H1 (cell line): ENCODE measurements at regions not wholly inside any gene's neighbourhood (a gene's known extent, or its start where the extent isn't known, plus 50 kb on each side); places are given as distances from the start of the nearest gene placed in this dataset.

Experiments
- CTCF ChIA-PET: fragments of 300-600 bp; sonication (Branson Sonifier 250); formaldehyde crosslinking; loops from one replicate; lab custom pipeline; 2021; ENCODE audit not compliant: partially characterized antibody; lab: Charles Lee
- POLR2A ChIA-PET: fragments of 300-600 bp; sonication (Branson Sonifier 250); formaldehyde crosslinking; loops from one replicate; lab custom pipeline; 2021; ENCODE audit warnings: inconsistent platforms; ENCODE audit not compliant: partially characterized antibody; lab: Charles Lee
- DNase-seq, 2 experiments: peaks; one replicate each; pipeline versions ENCODE4 v3.0.0 to v3.0.0-alpha.2; 2010 to 2022; ENCODE audit warnings: low spot score in 2 of 2, low read depth in 1 of 2, mixed read lengths in 1 of 2
- FAIRE-seq: peaks from 2 replicates; lab custom pipeline; 2011; peaks lifted over from hg19 to GRCh38; lab: Jason Lieb, UNC
- H2AFZ ChIP-seq: 2 replicates; pipeline ENCODE4 v1.8.1; 2012; ENCODE audit warnings: low read length, inconsistent platforms
- H2AK5ac ChIP-seq: 2 replicates; pipeline ENCODE4 v1.6.1; 2013; ENCODE audit warnings: low read depth, low read length
- H2BK120ac ChIP-seq: replicated peaks from 2 replicates; pipeline ENCODE3; 2013; ENCODE audit warnings: low read depth, low read length, inconsistent platforms
- H2BK12ac ChIP-seq: 2 replicates; pipeline ENCODE4 v1.6.1; 2013; ENCODE audit warnings: low read depth, low read length
- H2BK15ac ChIP-seq: 2 replicates; pipeline ENCODE4 v1.6.1; 2013; ENCODE audit warnings: low read length
- H2BK20ac ChIP-seq: 2 replicates; pipeline ENCODE4 v1.6.1; 2013; ENCODE audit warnings: low read length
- H2BK5ac ChIP-seq: 2 replicates; pipeline ENCODE4 v1.6.1; 2013; ENCODE audit warnings: low read depth, low read length
- H3K14ac ChIP-seq: 2 replicates; pipeline ENCODE4 v1.6.1; 2013; ENCODE audit warnings: inconsistent platforms; ENCODE audit not compliant: insufficient read length
- H3K18ac ChIP-seq: 2 replicates; pipeline ENCODE4 v1.6.1; 2013; ENCODE audit warnings: low read length; ENCODE audit errors: extremely low read depth
- H3K23ac ChIP-seq: 2 replicates; pipeline ENCODE4 v1.6.1; 2013; ENCODE audit warnings: inconsistent platforms; ENCODE audit not compliant: insufficient read length
- H3K23me2 ChIP-seq: 2 replicates; pipeline ENCODE4 v1.6.1; 2013; ENCODE audit warnings: low read depth, low read length
- H3K27ac ChIP-seq: 2 replicates; pipeline ENCODE4 v1.6.1; 2011; ENCODE audit warnings: low read depth, low read length, inconsistent platforms
- H3K27me3 ChIP-seq, 4 experiments: replicated peaks in 1 of 4; 1 replicate in 1 of 4; 2 replicates in 3 of 4; pipeline versions ENCODE4 v1.6.1 to v1.8.1; 2011 to 2013; ENCODE audit warnings: low read length in 3 of 4, mild to moderate bottlenecking in 3 of 4, inconsistent platforms in 2 of 4, mixed read lengths in 2 of 4, moderate library complexity in 1 of 4; ENCODE audit not compliant: control insufficient read depth in 3 of 4, insufficient read depth in 3 of 4; ENCODE audit errors: extremely low read depth in 1 of 4
- H3K36me3 ChIP-seq, 4 experiments: 2 replicates each; pipeline versions ENCODE4 v1.6.1 to v1.8.1; 2011 to 2013; ENCODE audit warnings: mild to moderate bottlenecking in 4 of 4, low read length in 3 of 4, moderate library complexity in 2 of 4, control low read depth in 1 of 4, inconsistent platforms in 1 of 4; ENCODE audit not compliant: insufficient read depth in 4 of 4, control insufficient read depth in 2 of 4
- H3K4ac ChIP-seq: replicated peaks from 2 replicates; pipeline ENCODE3; 2013; ENCODE audit warnings: low read length, low read depth, mixed read lengths, inconsistent platforms; ENCODE audit not compliant: insufficient read length
- H3K4me1 ChIP-seq, 4 experiments: replicated peaks in 1 of 4; 1 replicate in 1 of 4; 2 replicates in 3 of 4; pipeline versions ENCODE4 v1.6.1 to v1.8.1; 2011 to 2013; ENCODE audit warnings: low read length in 3 of 4, inconsistent platforms in 2 of 4, mixed read lengths in 1 of 4; ENCODE audit not compliant: insufficient read depth in 4 of 4, control insufficient read depth in 3 of 4
- H3K4me2 ChIP-seq, 2 experiments: 2 replicates each; pipeline versions ENCODE4 v1.6.1 to v1.8.1; 2011 to 2013; ENCODE audit warnings: low read depth in 2 of 2, low read length in 2 of 2, control low read depth in 1 of 2, inconsistent platforms in 1 of 2, mild to moderate bottlenecking in 1 of 2; ENCODE audit not compliant: insufficient read depth in 1 of 2
- H3K4me3 ChIP-seq, 4 experiments: fragments of 200-600, 300-600 bp in 1 of 4; sonication (generic), shearing (Covaris generic), sonication (Bioruptor Twin) in 1 of 4; 2 replicates each; pipeline versions ENCODE4 v1.5.1 to v1.8.1; 2011 to 2016; ENCODE audit warnings: low read length in 4 of 4, low read depth in 3 of 4, control low read depth in 2 of 4, inconsistent platforms in 2 of 4, mild to moderate bottlenecking in 2 of 4, mixed read lengths in 1 of 4, moderate library complexity in 1 of 4; ENCODE audit not compliant: insufficient read depth in 2 of 4; ENCODE audit errors: extremely low read depth in 1 of 4
- H3K56ac ChIP-seq: replicated peaks from 2 replicates; pipeline ENCODE3; 2013; ENCODE audit warnings: low read depth, mild to moderate bottlenecking, mixed read lengths, low read length, inconsistent platforms; ENCODE audit not compliant: insufficient read length
- H3K79me1 ChIP-seq: 2 replicates; pipeline ENCODE4 v1.6.1; 2013; ENCODE audit warnings: low read depth, low read length, control low read depth
- H3K79me2 ChIP-seq, 2 experiments: 2 replicates each; pipeline versions ENCODE4 v1.6.1 to v1.8.1; 2012 to 2013; ENCODE audit warnings: low read length in 2 of 2, mild to moderate bottlenecking in 2 of 2, inconsistent platforms in 1 of 2; ENCODE audit not compliant: insufficient read depth in 2 of 2, control insufficient read depth in 1 of 2
- H3K9ac ChIP-seq, 4 experiments: replicated peaks in 1 of 4; 1 replicate in 1 of 4; 2 replicates in 3 of 4; pipeline versions ENCODE4 v1.6.1 to v1.8.1; 2011 to 2013; ENCODE audit warnings: low read depth in 3 of 4, low read length in 3 of 4, control low read depth in 2 of 4, mild to moderate bottlenecking in 2 of 4, moderate library complexity in 2 of 4, inconsistent platforms in 1 of 4; ENCODE audit errors: extremely low read depth in 1 of 4
- H3K9me3 ChIP-seq, 2 experiments: 2 replicates each; pipeline versions ENCODE4 v1.6.1 to v1.8.1; 2012 to 2013; ENCODE audit warnings: mild to moderate bottlenecking in 2 of 2, moderate library complexity in 2 of 2, control low read depth in 1 of 2, inconsistent platforms in 1 of 2, low read depth in 1 of 2, low read length in 1 of 2, mixed read lengths in 1 of 2; ENCODE audit not compliant: insufficient read depth in 2 of 2
- H4K20me1 ChIP-seq, 2 experiments: replicated peaks in 1 of 2; 2 replicates each; pipeline versions ENCODE3 to v1.8.1; 2011 to 2013; ENCODE audit warnings: inconsistent platforms in 2 of 2, low read length in 2 of 2, mild to moderate bottlenecking in 1 of 2; ENCODE audit not compliant: insufficient read depth in 2 of 2, control insufficient read depth in 1 of 2
- H4K5ac ChIP-seq: 2 replicates; pipeline ENCODE4 v1.6.1; 2013; ENCODE audit warnings: low read length, low read depth, mixed read lengths, inconsistent platforms; ENCODE audit not compliant: insufficient read length
- H4K8ac ChIP-seq: 2 replicates; pipeline ENCODE4 v1.8.0; 2013; ENCODE audit warnings: mild to moderate bottlenecking, moderate library complexity, low read length, inconsistent platforms; ENCODE audit not compliant: insufficient read depth; ENCODE audit errors: extremely low read depth
- H4K91ac ChIP-seq: replicated peaks from 2 replicates; pipeline ENCODE3; 2013; ENCODE audit warnings: low read length, mixed read lengths, inconsistent platforms; ENCODE audit not compliant: insufficient read length
- KDM1A ChIP-seq: fragments of 200-600, 300-600 bp; sonication (generic); IDR thresholded peaks from 2 replicates; pipeline ENCODE4 v1.7.1; 2016; ENCODE audit warnings: mild to moderate bottlenecking, low read length, borderline replicate concordance
- KDM4A ChIP-seq: IDR thresholded peaks from one replicate; pipeline ENCODE4 v1.7.1; 2012; ENCODE audit warnings: low read depth, mild to moderate bottlenecking, moderate library complexity, low read length, inconsistent platforms; ENCODE audit not compliant: severe bottlenecking
- MAX ChIP-seq: IDR thresholded peaks from 2 replicates; pipeline ENCODE4 v1.6.1; 2012; ENCODE audit warnings: inconsistent platforms
- POU5F1 ChIP-seq: IDR thresholded peaks from 2 replicates; pipeline ENCODE4 v1.6.1; 2011; ENCODE audit warnings: low read depth, mild to moderate bottlenecking, low read length, moderate library complexity
- RFX5 ChIP-seq: IDR thresholded peaks from 2 replicates; pipeline ENCODE4 v1.6.1; 2011; ENCODE audit warnings: low read depth, low read length, improper control_type of control experiment, borderline replicate concordance
- SIN3A ChIP-seq, 2 experiments: IDR thresholded peaks in 1 of 2; conservative IDR thresholded peaks in 1 of 2; 2 replicates each; pipeline ENCODE4 v1.6.1; 2011 to 2012; ENCODE audit warnings: low read length in 2 of 2, improper control_type of control experiment in 1 of 2, low read depth in 1 of 2, mild to moderate bottlenecking in 1 of 2
- SIX5 ChIP-seq: IDR thresholded peaks from 2 replicates; pipeline ENCODE4 v1.6.1; 2011; ENCODE audit warnings: mild to moderate bottlenecking, low read depth, low read length
- TCF12 ChIP-seq: IDR thresholded peaks from 2 replicates; pipeline ENCODE4 v1.6.1; 2011; ENCODE audit warnings: low read depth, mild to moderate bottlenecking, low read length
- WGBS, 2 experiments: shearing (Covaris generic) in 1 of 2; methylation state at CpG; one replicate each; pipeline versions ENCODE4 v1.1.6 to v1.1.7; 2013 to 2015; ENCODE audit warnings: low lambda C conversion rate in 2 of 2, mixed read lengths in 2 of 2, inconsistent platforms in 1 of 2, low coverage in 1 of 2, missing lambda C conversion rate in 1 of 2; ENCODE audit not compliant: insufficient replicate concordance in 2 of 2, insufficient coverage in 1 of 2, insufficient read length in 1 of 2; ENCODE audit errors: extremely low coverage in 1 of 2, missing lambda C conversion rate in 1 of 2; 5-methylcytosine and 5-hydroxymethylcytosine counted together

- H2AFZ ChIP-seq = no peak overlapping the region
- peaks cover 0 to 9% of the 10 kb centered on the region in 2 experiments; a peak in 2 of 4 replicates for H3K9me3 ChIP-seq
- no peak overlapping the region for H3K4me3 ChIP-seq
- 91% methylated on average over 4 of the region's 4 CpGs; no CpG with 5 or more reads in 1 of the 2 experiments for WGBS, 2 experiments
- H3K56ac ChIP-seq = no peak overlapping the region
- no peak overlapping the region for H3K4me2 ChIP-seq
- no peak overlapping the region for H4K91ac ChIP-seq
- no peak overlapping the region for H3K23ac ChIP-seq
- POLR2A ChIA-PET = no interaction called here
- H4K8ac ChIP-seq = no peak overlapping the region
- H3K23me2 ChIP-seq = no peaks in the 10 kb centered on the region; the same call in 1 of the 2 replicates
- no peak overlapping the region for H3K18ac ChIP-seq
- CTCF ChIA-PET = no interaction called here
- no peak overlapping the region for H3K4ac ChIP-seq
- no peak overlapping the region for H4K5ac ChIP-seq
- no peak overlapping the region for H2BK12ac ChIP-seq
- H2BK20ac ChIP-seq = no peak overlapping the region
- H2BK5ac ChIP-seq = no peak overlapping the region
- no peaks in the 10 kb centered on the region for H3K27me3 ChIP-seq
- DNase-seq (no peak), FAIRE-seq (no peak)
- no peaks in the 10 kb centered on the region for H3K79me2 ChIP-seq
- no peak overlapping the region for H3K9ac ChIP-seq
- no peaks in the 10 kb centered on the region for H3K4me1 ChIP-seq
- no peak overlapping the region for H3K27ac ChIP-seq
- H2AK5ac ChIP-seq = no peak overlapping the region
- H2BK120ac ChIP-seq = no peak overlapping the region
- H3K36me3 ChIP-seq = no peaks in the 10 kb centered on the region
- no peaks in the 10 kb centered on the region for H3K79me1 ChIP-seq
- no peak overlapping the region for H2BK15ac ChIP-seq
- H3K14ac ChIP-seq = no peak overlapping the region
- no peaks in the 10 kb centered on the region for H4K20me1 ChIP-seq
- TF ChIP-seq POU5F1 (no peak), KDM1A (no peak), SIX5 (no peak), KDM4A (no peak), TCF12 (no peak), MAX (no peak), SIN3A (conservative IDR thresholded peaks at IDR 0.05 in 1 of 2, IDR thresholded peaks at IDR 0.05 in 1 of 2; ENCODE audit: low read depth in 1 of 2, low read length in 2 of 2) (no peak), RFX5 (no peak)
Measured at GRCh38 chr1:221327954-221328353, 413.9 kb downstream of the DUSP10 start.
